GM23338 (cell line): ENCODE measurements at regions not wholly inside any gene's neighbourhood (a gene's known extent, or its start where the extent isn't known, plus 50 kb on each side); places are given as distances from the start of the nearest gene placed in this dataset.
"Not testable (repeated sequence)": the region's sequence is repeated elsewhere in the genome, so short reads cannot be mapped to it uniquely, and the experiment has no call there.

ENCODE experiments used
- ATAC-seq: fragments of 200-7000 bp; cut with Tn5 transposase; 3 replicates; pipeline ENCODE4 v1.9.1; 2020
- DNase-seq: peaks from one replicate; pipeline ENCODE4 v3.0.0-alpha.2; 2015; ENCODE audit warnings: low spot score
- H2AFZ ChIP-seq: fragments of 200-600 bp; sonication (generic); 2 replicates; pipeline ENCODE4 v1.8.0; 2016; ENCODE audit warnings: antibody characterized with exemption, mild to moderate bottlenecking, moderate library complexity
- H3F3A ChIP-seq: fragments of 200-600 bp; sonication (generic); replicated peaks from 2 replicates; pipeline ENCODE4 v1.8.0; 2017; ENCODE audit warnings: antibody characterized with exemption, mixed run types, low read depth
- H3K27ac ChIP-seq: fragments of 200-600 bp; sonication (generic); 2 replicates; pipeline ENCODE4 v1.6.1; 2016; ENCODE audit warnings: low read depth
- H3K27me3 ChIP-seq: fragments of 200-600 bp; sonication (generic); 2 replicates; pipeline ENCODE4 v1.8.0; 2016; ENCODE audit warnings: mild to moderate bottlenecking, mixed run types, moderate library complexity; ENCODE audit not compliant: insufficient read depth
- H3K36me3 ChIP-seq: fragments of 200-600 bp; sonication (generic); 2 replicates; pipeline ENCODE4 v1.8.0; 2016; ENCODE audit warnings: mild to moderate bottlenecking; ENCODE audit not compliant: insufficient read depth
- H3K4me1 ChIP-seq: fragments of 200-600 bp; sonication (generic); 2 replicates; pipeline ENCODE4 v1.8.0; 2016; ENCODE audit warnings: mild to moderate bottlenecking, moderate library complexity; ENCODE audit not compliant: insufficient read depth
- H3K4me2 ChIP-seq: fragments of 200-600 bp; sonication (generic); 2 replicates; pipeline ENCODE4 v1.7.1; 2017; ENCODE audit warnings: mixed run types
- H3K4me3 ChIP-seq: fragments of 200-600 bp; sonication (generic); 2 replicates; pipeline ENCODE4 v1.6.1; 2016; ENCODE audit warnings: mixed run types
- H3K79me2 ChIP-seq: fragments of 200-600 bp; sonication (generic); replicated peaks from 2 replicates; pipeline ENCODE4 v1.8.0; 2017; ENCODE audit warnings: mild to moderate bottlenecking; ENCODE audit not compliant: insufficient read depth
- H3K9me2 ChIP-seq: fragments of 200-600 bp; sonication (generic); 2 replicates; pipeline ENCODE4 v1.8.0; 2017; ENCODE audit not compliant: insufficient read depth
- H4K20me1 ChIP-seq: fragments of 200-600 bp; sonication (generic); replicated peaks from 2 replicates; pipeline ENCODE4 v1.8.0; 2017; ENCODE audit warnings: mild to moderate bottlenecking; ENCODE audit not compliant: insufficient read depth
- H3K27ac Mint-ChIP-seq: 2 replicates; pipeline ENCODE4 v1.8.0; 2020; ENCODE audit warnings: inconsistent platforms, mild to moderate bottlenecking, moderate library complexity, mixed read lengths
- H3K27me3 Mint-ChIP-seq: 3 replicates; pipeline ENCODE4 v1.8.0; 2022; ENCODE audit warnings: low read depth, mild to moderate bottlenecking, moderate library complexity, mixed read lengths, inconsistent platforms; ENCODE audit not compliant: insufficient read depth, poor library complexity
- H3K36me3 Mint-ChIP-seq: 3 replicates; pipeline ENCODE4 v1.8.0; 2021; ENCODE audit warnings: low read depth, mild to moderate bottlenecking, inconsistent platforms, moderate library complexity, mixed read lengths
- H3K4me1 Mint-ChIP-seq: 3 replicates; pipeline ENCODE4 v1.8.0; 2020; ENCODE audit warnings: mild to moderate bottlenecking, inconsistent platforms, mixed read lengths
- H3K4me3 Mint-ChIP-seq: 3 replicates; pipeline ENCODE4 v1.8.0; 2021; ENCODE audit warnings: moderate library complexity, mild to moderate bottlenecking, inconsistent platforms, mixed read lengths
- H3K9me3 Mint-ChIP-seq: 3 replicates; pipeline ENCODE4 v1.8.0; 2020; ENCODE audit warnings: moderate library complexity, mild to moderate bottlenecking, inconsistent platforms, mixed read lengths
- CTCF ChIP-seq, 2 experiments: fragments of 200-600 bp in 1 of 2; sonication (generic) in 1 of 2; conservative IDR thresholded peaks; 2 replicates each; pipeline versions ENCODE4 v1.5.1 to v1.6.1; 2016 to 2017; ENCODE audit warnings: antibody characterized with exemption in 2 of 2, low read depth in 2 of 2, mild to moderate bottlenecking in 2 of 2, moderate library complexity in 1 of 2
- EZH2phosphoT487 ChIP-seq: fragments of 200-600 bp; sonication (generic); IDR thresholded peaks from one replicate; pipeline ENCODE4 v1.8.1; 2018; ENCODE audit warnings: antibody characterized with exemption; ENCODE audit not compliant: unreplicated experiment
- NANOG ChIP-seq: IDR thresholded peaks from 2 replicates; pipeline ENCODE4 v1.6.1; 2016; ENCODE audit warnings: antibody characterized with exemption, borderline replicate concordance
- ZNF114 ChIP-seq: fragments of 250-450 bp; sonication (Bioruptor Pico); IDR thresholded peaks from 2 replicates; pipeline ENCODE4 v1.5.0; 2020; ENCODE audit warnings: mild to moderate bottlenecking, moderate library complexity
- ZNF331 ChIP-seq: fragments of 250-450 bp; sonication (Bioruptor Pico); IDR thresholded peaks from 2 replicates; pipeline ENCODE4 v1.5.0; 2020; ENCODE audit warnings: low read depth, mild to moderate bottlenecking, moderate library complexity

DNA sequence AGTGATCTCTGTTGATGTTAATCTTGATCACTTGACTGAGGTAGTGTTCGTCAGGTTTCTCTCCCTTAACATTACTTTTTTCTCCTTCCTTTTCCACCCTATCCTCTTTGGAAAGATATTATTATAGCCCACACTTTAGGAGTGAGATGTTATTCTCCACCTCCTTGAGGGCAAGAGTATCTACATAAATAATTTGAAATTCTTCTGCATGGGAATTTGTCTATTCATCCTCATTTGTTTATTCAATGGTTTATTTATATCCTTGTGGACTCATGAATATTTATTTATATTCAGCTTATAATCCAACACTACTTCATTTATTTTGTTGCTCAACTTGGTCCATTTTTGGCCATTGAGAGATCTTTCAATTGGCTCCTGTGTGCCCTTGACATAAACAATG, 750.4 kb downstream of the EPHA4 start (continued):
- no peak for TF ChIP-seq CTCF (conservative IDR thresholded peaks at IDR 0.05; ENCODE audit: low read depth in 2 of 2)

GRCh38 chr2:220823590-220823989, 748.5 kb downstream of the EPHA4 start:
- not testable (repeated sequence) for ATAC-seq

GRCh38 chr2:220833446-220833845, 738.7 kb downstream of the EPHA4 start:
- no peaks in the 10 kb centered on the region for H3K27me3 ChIP-seq
- ATAC-seq (no peak), DNase-seq (no peak)
- no peak overlapping the region for H2AFZ ChIP-seq
- no peak overlapping the region for H3K4me3 ChIP-seq
- Mint-ChIP-seq H3K4me3 (no peak overlapping the region), H3K9me3 (peaks cover 3% of the 10 kb centered on the region; the same call in 1 of the 3 replicates), H3K27me3 (peaks cover 2% of the 10 kb centered on the region), H3K36me3 (no peaks in the 10 kb centered on the region), H3K4me1 (0 out of 3 replicates have a peak, but pooled peaks cover 2% of the 10 kb centered on the region), H3K27ac (no peak overlapping the region)
- H3K9me2 ChIP-seq: no peaks in the 10 kb centered on the region
- no peak overlapping the region for H3K4me2 ChIP-seq
- no peaks in the 10 kb centered on the region for H3K79me2 ChIP-seq
- no peak overlapping the region for H3K27ac ChIP-seq
- no peaks in the 10 kb centered on the region for H3K4me1 ChIP-seq
- no peaks in the 10 kb centered on the region for H3F3A ChIP-seq
- TF ChIP-seq CTCF (conservative IDR thresholded peaks at IDR 0.05; ENCODE audit: low read depth in 2 of 2) (no peak), ZNF331 (no peak)
- no peaks in the 10 kb centered on the region for H4K20me1 ChIP-seq
- H3K36me3 ChIP-seq: no peaks in the 10 kb centered on the region

More at GRCh38 chr2:220823590-220823989, 748.5 kb downstream of the EPHA4 start:
- not testable (repeated sequence) for H3K4me1 ChIP-seq, H3K4me3 Mint-ChIP-seq, H3K9me2 ChIP-seq, H3F3A ChIP-seq, H3K4me3 ChIP-seq, H3K9me3 Mint-ChIP-seq, H3K79me2 ChIP-seq, H3K27me3 Mint-ChIP-seq, H3K4me1 Mint-ChIP-seq, H3K27ac Mint-ChIP-seq, DNase-seq, H3K27me3 ChIP-seq, H3K27ac ChIP-seq, H3K36me3 Mint-ChIP-seq, H3K4me2 ChIP-seq, H3K36me3 ChIP-seq, H4K20me1 ChIP-seq, H2AFZ ChIP-seq

GRCh38 chr2:220835583-220835982, 736.5 kb downstream of the EPHA4 start:
- no peaks in the 10 kb centered on the region for H3K27me3 ChIP-seq
- Mint-ChIP-seq H3K9me3 (no peaks in the 10 kb centered on the region), H3K4me1 (0 out of 3 replicates have a peak, but pooled peaks cover 2% of the 10 kb centered on the region), H3K36me3 (no peaks in the 10 kb centered on the region), H3K27ac (no peak overlapping the region), H3K4me3 (no peak overlapping the region), H3K27me3 (peaks cover 2% of the 10 kb centered on the region)
- H2AFZ ChIP-seq: no peak overlapping the region
- DNase-seq (no peak), ATAC-seq (no peak)
- no peak overlapping the region for H3K27ac ChIP-seq
- H4K20me1 ChIP-seq: no peaks in the 10 kb centered on the region
- no peaks in the 10 kb centered on the region for H3K79me2 ChIP-seq
- H3K9me2 ChIP-seq: no peaks in the 10 kb centered on the region
- H3K36me3 ChIP-seq: no peaks in the 10 kb centered on the region
- H3K4me2 ChIP-seq: no peak overlapping the region
- no peaks in the 10 kb centered on the region for H3F3A ChIP-seq
- H3K4me1 ChIP-seq: no peaks in the 10 kb centered on the region
- H3K4me3 ChIP-seq: no peak overlapping the region
- TF ChIP-seq NANOG (no peak), EZH2phosphoT487 (no peak), ZNF114 (CRISPR knock-in tag) (no peak)
